ENCODE measurements at regions not wholly inside any gene's neighbourhood (a gene's known extent, or its start where the extent isn't known, plus 50 kb on each side); places are given as distances from the start of the nearest gene placed in this dataset.

- H3K4me3 ChIP-seq (ENCODE audit: control insufficient read depth, low read depth, low read length), result no peak overlapping the region
- no peak for TF ChIP-seq CTCF (IDR thresholded peaks at IDR 0.05; ENCODE audit: control insufficient read depth, insufficient read depth, low read depth, low read length, missing control alignments)
- no peak for DNase-seq (ENCODE audit: low read depth)
These were observed 69.0 kb upstream of the MSX2 start for GRCh38 chr5:174655351-174655750.

GRCh38 chr5:174664180-174664850, 60.1 kb upstream of the MSX2 start:
- no peak for DNase-seq (ENCODE audit: low read depth)
- no peak for TF ChIP-seq CTCF (IDR thresholded peaks at IDR 0.05; ENCODE audit: control insufficient read depth, insufficient read depth, low read depth, low read length, missing control alignments)
- no peak overlapping the region for H3K4me3 ChIP-seq (ENCODE audit: control insufficient read depth, low read depth, low read length)

- no peak overlapping the region for H3K4me3 ChIP-seq (ENCODE audit: control insufficient read depth, low read depth, low read length)
- TF ChIP-seq CTCF (IDR thresholded peaks at IDR 0.05; ENCODE audit: control insufficient read depth, insufficient read depth, low read depth, low read length, missing control alignments), result no peak
These were observed 59.0 kb upstream of the MSX2 start for GRCh38 chr5:174665347-174665746.

GRCh38 chr5:174667526-174667925, 56.9 kb upstream of the MSX2 start:
- no peak for DNase-seq (ENCODE audit: low read depth)
- no peak overlapping the region for H3K4me3 ChIP-seq (ENCODE audit: control insufficient read depth, low read depth, low read length)
- no peak for TF ChIP-seq CTCF (IDR thresholded peaks at IDR 0.05; ENCODE audit: control insufficient read depth, insufficient read depth, low read depth, low read length, missing control alignments)

More at GRCh38 chr5:174665347-174665746, 59.0 kb upstream of the MSX2 start:
- no peak for DNase-seq (ENCODE audit: low read depth)

- DNase-seq (ENCODE audit: low read depth), result no peak
- no peak for TF ChIP-seq CTCF (IDR thresholded peaks at IDR 0.05; ENCODE audit: control insufficient read depth, insufficient read depth, low read depth, low read length, missing control alignments)
- no peak overlapping the region for H3K4me3 ChIP-seq (ENCODE audit: control insufficient read depth, low read depth, low read length)
These were observed 56.0 kb upstream of the MSX2 start for GRCh38 chr5:174668349-174668748.

All from AG09309 (cell line).